Transverse colon (tissue), 4 donors: ENCODE measurements at regions not wholly inside any gene's neighbourhood (a gene's known extent, or its start where the extent isn't known, plus 50 kb on each side); places are given as distances from the start of the nearest gene placed in this dataset.

Experiments used
- DNase-seq: peaks from one replicate; pipeline ENCODE4 v3.0.0-alpha.2; 2019
- H3K27ac ChIP-seq, 4 donors: fragments of 200-600 bp; sonication (generic); 2 replicates each; pipeline ENCODE4 v1.5.1; 2016 to 2018; ENCODE audit warnings: inconsistent platforms in 4 of 4
- H3K27me3 ChIP-seq: fragments of 200-600 bp; sonication (generic); 2 replicates; pipeline ENCODE4 v1.5.1; 2017; ENCODE audit warnings: inconsistent platforms
- H3K36me3 ChIP-seq, 4 donors: fragments of 200-600 bp; sonication (generic); 2 replicates each; pipeline ENCODE4 v1.5.1; 2017 to 2019; ENCODE audit warnings: inconsistent platforms in 4 of 4
- H3K4me1 ChIP-seq, 4 donors: fragments of 200-600 bp; sonication (generic); 2 replicates each; pipeline ENCODE4 v1.5.1; 2017 to 2020; ENCODE audit warnings: inconsistent platforms in 4 of 4
- H3K4me3 ChIP-seq, 4 donors: fragments of 200-600 bp; sonication (generic); 1 replicate in 1 of 4; 2 replicates in 3 of 4; pipeline versions ENCODE4 v1.5.1 to v1.6.1; 2017 to 2019; ENCODE audit warnings: inconsistent platforms in 4 of 4
- H3K9me3 ChIP-seq, 2 donors: fragments of 200-600 bp; sonication (generic); 2 replicates each; pipeline ENCODE4 v1.5.1; 2017 to 2019; ENCODE audit warnings: inconsistent platforms in 2 of 2
- EP300 ChIP-seq: sonication (generic); formaldehyde crosslinking; IDR thresholded peaks from one replicate; pipeline ENCODE4 v1.6.1; 2017; ENCODE audit warnings: antibody characterized with exemption, low read depth
- POLR2A ChIP-seq: fragments of 450-650 bp; IDR thresholded peaks from one replicate; pipeline ENCODE4 v1.6.1; 2016; ENCODE audit warnings: antibody characterized with exemption, mild to moderate bottlenecking, moderate library complexity
- POLR2AphosphoS5 ChIP-seq, 3 donors: sonication (generic); formaldehyde crosslinking; IDR thresholded peaks; one replicate each; pipeline ENCODE4 v1.6.1; 2016; ENCODE audit warnings: antibody characterized with exemption in 3 of 3
- WGBS, 2 donors: methylation state at CpG; one replicate each; pipeline ENCODE4 v1.1.5; 2018; ENCODE audit warnings: low coverage in 1 of 2; 5-methylcytosine and 5-hydroxymethylcytosine counted together
- in situ Hi-C, 4 donors: fragments of 200-750 bp; cut with MboI; loops; one replicate each; pipeline versions ENCODE4 v1.15.0 to v1.15.1; 2017; ENCODE audit warnings: low sequenced_read_pairs in 3 of 4, low pct_ligation_motif_present in 1 of 4, low pct_unique_long_range_greater_than_20kb in 1 of 4
- intact Hi-C: fragments of 100-400 bp; cut with DNase I; formaldehyde crosslinking; loops from one replicate; pipeline ENCODE4 v1.15.1; 2023; ENCODE audit warnings: low total_unique reads
- TF ChIP-seq, protein P1 (sequence below), 5 experiments: fragments of 200-600 bp in 3 of 5; fragments of 450-650 bp in 2 of 5; sonication (generic) in 3 of 5; IDR thresholded peaks; 1 replicate in 2 of 5; 2 replicates in 3 of 5; pipeline ENCODE4 v1.5.1; 2016 to 2017; ENCODE audit warnings: antibody characterized with exemption in 5 of 5, inconsistent platforms in 3 of 5, mild to moderate bottlenecking in 2 of 5, moderate library complexity in 1 of 5

- Histone ChIP-seq H3K36me3 (no peaks in the 10 kb centered on the region), H3K27me3 (no peaks in the 10 kb centered on the region), H3K4me3 (no peak overlapping the region), H3K4me1 (no peaks in the 10 kb centered on the region), H3K27ac (no peak overlapping the region), H3K9me3 (no peaks in the 10 kb centered on the region)
- in situ Hi-C loops: no loop called here
- no peak for DNase-seq
- intact Hi-C loops: no loop called here
- TF ChIP-seq, protein P1, sequence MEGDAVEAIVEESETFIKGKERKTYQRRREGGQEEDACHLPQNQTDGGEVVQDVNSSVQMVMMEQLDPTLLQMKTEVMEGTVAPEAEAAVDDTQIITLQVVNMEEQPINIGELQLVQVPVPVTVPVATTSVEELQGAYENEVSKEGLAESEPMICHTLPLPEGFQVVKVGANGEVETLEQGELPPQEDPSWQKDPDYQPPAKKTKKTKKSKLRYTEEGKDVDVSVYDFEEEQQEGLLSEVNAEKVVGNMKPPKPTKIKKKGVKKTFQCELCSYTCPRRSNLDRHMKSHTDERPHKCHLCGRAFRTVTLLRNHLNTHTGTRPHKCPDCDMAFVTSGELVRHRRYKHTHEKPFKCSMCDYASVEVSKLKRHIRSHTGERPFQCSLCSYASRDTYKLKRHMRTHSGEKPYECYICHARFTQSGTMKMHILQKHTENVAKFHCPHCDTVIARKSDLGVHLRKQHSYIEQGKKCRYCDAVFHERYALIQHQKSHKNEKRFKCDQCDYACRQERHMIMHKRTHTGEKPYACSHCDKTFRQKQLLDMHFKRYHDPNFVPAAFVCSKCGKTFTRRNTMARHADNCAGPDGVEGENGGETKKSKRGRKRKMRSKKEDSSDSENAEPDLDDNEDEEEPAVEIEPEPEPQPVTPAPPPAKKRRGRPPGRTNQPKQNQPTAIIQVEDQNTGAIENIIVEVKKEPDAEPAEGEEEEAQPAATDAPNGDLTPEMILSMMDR (IDR thresholded peaks at IDR 0.05): no peak
- TF ChIP-seq EP300: no peak
- WGBS, 2 donors: 58 to 68% methylated on average over 2 of the region's 2 CpGs
Observed at GRCh38 chr18:28816155-28816554, 639.2 kb upstream of the CDH2 start.

DNA sequence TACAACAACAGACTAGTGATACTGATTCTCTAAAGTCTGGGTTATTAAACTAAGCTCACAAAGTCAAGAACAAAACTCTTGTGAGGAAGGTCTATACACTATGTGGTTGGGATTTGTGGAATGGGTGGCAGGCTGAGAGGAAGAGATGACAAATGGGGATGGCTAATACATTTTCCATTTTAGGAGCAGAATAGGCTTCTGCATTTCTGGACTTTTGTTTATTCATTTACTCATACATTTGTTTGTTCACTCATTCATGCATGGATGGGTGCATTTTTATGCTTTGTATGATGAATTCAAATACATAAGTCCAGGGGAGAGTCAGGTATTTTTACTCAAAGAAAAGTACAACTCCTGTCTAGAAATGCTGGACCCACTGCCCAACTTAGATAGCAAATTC lies 637.4 kb upstream of the CDH2 start:
- intact Hi-C loops: no loop called here
- Histone ChIP-seq H3K36me3 (no peaks in the 10 kb centered on the region), H3K4me1 (no peaks in the 10 kb centered on the region), H3K4me3 (no peak overlapping the region), H3K27me3 (no peaks in the 10 kb centered on the region), H3K9me3 (peaks cover 0 to 3% of the 10 kb centered on the region in 2 donors), H3K27ac (no peak overlapping the region)
- DNase-seq: no peak
- in situ Hi-C loops: no loop called here
- TF ChIP-seq, protein P1 (IDR thresholded peaks at IDR 0.05): no peak

DNA sequence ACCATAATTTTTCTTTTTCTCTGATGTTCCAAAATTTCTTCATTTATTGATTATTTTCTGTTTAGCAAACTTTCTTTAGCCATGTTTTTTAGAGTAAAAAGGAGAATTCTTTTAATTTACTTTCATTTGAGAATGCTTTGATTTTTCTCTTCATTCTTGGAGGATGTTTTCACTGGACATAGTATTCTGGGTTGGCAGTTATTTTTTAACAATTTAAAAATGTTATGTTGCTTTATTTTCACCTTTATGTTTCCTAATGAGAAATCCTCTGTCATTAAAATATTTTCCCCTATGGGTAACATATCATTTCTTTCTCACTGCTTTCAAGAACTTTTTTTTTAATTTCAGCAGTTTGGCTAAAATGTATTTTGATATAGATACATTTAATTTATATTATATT lies 631.4 kb upstream of the CDH2 start:
- H3K4me3 ChIP-seq: no peak overlapping the region
- H3K4me1 ChIP-seq: no peaks in the 10 kb centered on the region
- TF ChIP-seq POLR2AphosphoS5 (IDR thresholded peaks at IDR 0.05): no peak
- TF ChIP-seq, protein P1 (IDR thresholded peaks at IDR 0.05): no peak
- no peaks in the 10 kb centered on the region for H3K36me3 ChIP-seq
- in situ Hi-C loops: no loop called here
- intact Hi-C loops: no loop called here
- no peak for DNase-seq
- no peak overlapping the region for H3K27ac ChIP-seq
- no peaks in the 10 kb centered on the region for H3K27me3 ChIP-seq
- peaks cover 4 to 9% of the 10 kb centered on the region in 2 donors for H3K9me3 ChIP-seq

DNA sequence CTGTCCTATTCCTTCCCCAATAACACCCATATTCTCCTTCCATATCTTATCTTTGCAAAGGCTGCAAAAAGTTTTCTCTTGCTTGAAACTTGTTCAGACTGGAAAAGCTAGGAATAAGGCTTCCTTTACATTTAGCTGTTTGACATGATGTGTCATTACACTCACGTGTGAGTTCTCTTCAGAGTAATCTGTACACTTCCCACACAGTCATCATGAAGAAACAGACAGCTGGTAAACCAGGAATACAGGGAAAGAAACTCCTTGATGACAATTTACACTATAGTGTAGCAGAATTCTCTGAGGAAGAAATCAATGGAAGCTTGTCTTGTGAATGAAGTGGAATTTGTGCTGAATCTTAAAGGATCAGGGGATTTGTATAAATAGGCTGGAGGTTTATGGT lies 628.6 kb upstream of the CDH2 start:
- TF ChIP-seq EP300 (no peak), POLR2A (no peak), POLR2AphosphoS5 (IDR thresholded peaks at IDR 0.05) (no peak)
- TF ChIP-seq, protein P1 (IDR thresholded peaks at IDR 0.05): no peak
- Histone ChIP-seq H3K4me3 (no peak overlapping the region), H3K36me3 (no peaks in the 10 kb centered on the region), H3K27me3 (no peaks in the 10 kb centered on the region), H3K9me3 (peaks cover 4 to 9% of the 10 kb centered on the region in 2 donors), H3K27ac (no peak overlapping the region), H3K4me1 (no peaks in the 10 kb centered on the region)
- 68 to 80% methylated on average over 1 of the region's 1 CpG for WGBS, 2 donors
- in situ Hi-C loops: no loop called here
- intact Hi-C loops: no loop called here
- DNase-seq: no peak
